HG02678 (cell line): ENCODE measurements at regions not wholly inside any gene's neighbourhood (a gene's known extent, or its start where the extent isn't known, plus 50 kb on each side); places are given as distances from the start of the nearest gene placed in this dataset.
A peak's percentile ranks its signal among the peaks of the same experiment; 100 is the strongest.
"Not testable (repeated sequence)": the region's sequence is repeated elsewhere in the genome, so short reads cannot be mapped to it uniquely, and the experiment has no call there.

Experiments
- ATAC-seq: cut with Tn5 transposase; IDR thresholded peaks from one replicate; pipeline ENCODE4 v1.9.1; 2021; ENCODE audit warnings: mild to moderate bottlenecking, moderate library complexity; ENCODE audit not compliant: unreplicated experiment

DNA sequence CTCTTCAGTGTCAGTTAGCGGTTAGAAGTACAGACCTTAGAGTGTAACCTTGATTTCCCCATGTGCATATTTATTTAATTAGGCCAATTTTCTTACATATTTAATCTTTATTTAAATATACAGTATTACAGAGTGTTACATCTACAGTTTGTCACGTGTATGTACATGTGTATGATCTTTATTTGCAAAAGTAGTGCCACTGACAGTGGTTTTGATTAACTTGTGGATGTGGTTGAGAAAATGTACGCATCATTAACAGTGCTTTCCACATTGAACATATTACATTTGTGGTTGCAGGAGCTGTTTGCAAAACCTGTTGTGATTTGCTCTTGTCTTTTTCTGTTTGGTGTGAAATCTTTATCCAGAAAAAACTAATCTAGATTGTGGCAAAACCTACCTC, 535.5 kb downstream of the FLRT2 start:
- ATAC-seq, result no peak

DNA sequence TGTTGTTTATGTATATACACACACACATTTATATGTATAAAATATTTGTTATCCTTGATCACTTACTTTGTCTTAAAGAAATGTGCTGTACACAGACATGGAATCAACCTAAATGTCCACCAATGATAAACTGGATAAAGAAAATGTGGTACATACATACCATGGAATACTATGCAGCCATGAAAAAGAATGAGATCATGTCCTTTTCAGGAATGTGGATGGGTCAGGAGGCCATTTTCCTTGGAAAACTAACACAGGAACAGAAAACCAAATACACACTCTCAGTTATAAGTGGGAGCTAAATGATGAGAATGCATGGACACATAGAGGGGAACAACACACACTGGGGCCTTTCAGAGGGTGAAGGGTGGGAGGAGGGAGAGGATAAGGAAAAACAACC, 534.7 kb downstream of the FLRT2 start:
- not testable (repeated sequence) for ATAC-seq

DNA sequence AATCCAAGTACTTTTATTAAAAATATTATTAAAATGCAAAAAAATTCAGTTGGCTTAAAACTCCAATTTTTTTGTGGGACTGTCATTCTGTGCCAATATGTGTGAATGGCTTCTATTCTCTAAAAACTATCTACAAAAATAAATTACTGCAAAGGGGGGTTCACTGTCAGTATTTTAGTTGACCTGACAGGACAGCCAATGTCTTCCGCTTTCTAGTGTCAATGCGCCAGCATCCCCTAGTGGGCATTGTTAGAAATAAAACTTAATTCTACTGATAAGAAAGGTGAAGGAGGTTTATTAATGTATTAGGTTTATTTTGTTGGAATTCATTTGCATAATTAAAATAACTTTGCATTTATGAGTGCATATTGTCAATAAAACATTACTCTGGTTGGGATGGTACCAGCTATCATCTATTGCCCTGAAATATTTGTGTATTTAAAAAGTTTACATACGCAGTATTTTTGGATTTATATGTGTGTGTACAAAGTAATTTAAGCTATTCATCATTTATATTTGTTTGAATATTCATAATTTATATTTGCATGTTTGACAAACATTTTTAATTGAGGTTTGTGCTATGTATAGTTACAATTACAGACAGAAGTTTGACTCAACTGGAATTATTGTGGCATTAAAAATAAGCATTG, 527.2 kb downstream of the FLRT2 start:
- no peak for ATAC-seq

DNA sequence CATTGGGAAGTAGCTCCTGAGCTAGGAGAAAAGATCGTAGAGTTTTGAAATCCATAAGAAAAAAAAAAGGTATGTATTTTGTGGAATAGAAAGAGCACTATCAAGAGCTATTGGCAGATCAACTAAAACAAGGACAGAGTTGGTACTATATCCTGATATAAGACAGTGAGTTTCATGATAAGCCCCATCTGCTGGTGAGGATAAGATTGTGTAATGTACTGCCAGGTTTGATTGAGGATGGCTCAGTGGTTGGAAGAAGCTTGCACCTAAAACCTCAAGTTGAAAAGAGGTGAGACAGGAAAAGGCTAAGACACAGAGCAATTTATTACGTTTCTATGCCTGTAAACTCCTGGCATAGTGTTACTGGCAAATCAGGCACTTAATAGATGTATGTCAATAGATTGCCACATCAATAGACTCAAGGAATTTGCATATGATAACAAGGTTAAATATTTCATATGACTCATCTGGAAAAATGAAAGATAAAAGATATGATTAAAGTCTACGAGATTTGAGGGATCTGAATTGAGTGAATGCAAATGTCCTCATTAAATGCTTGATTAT, 525.6 kb downstream of the FLRT2 start:
- no peak for ATAC-seq

DNA sequence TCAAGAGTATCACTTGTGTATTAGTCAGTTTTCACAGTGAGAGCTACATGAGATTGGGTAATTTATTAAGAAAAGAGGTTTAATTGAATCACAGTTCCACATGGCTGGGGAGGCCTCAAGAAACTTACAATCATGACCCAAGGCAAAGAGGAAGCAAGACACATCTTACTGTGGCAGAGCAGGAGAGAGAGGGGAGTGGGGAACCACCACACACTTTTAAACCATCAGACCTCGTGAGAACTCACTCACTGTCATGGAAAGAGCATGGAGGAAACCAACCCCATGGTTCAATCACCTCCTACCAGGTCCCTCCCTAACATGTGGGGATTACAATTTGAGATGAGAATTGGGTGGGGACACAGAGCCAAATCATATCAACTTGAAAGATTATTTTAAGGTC, 522.9 kb downstream of the FLRT2 start:
- no peak for ATAC-seq

DNA sequence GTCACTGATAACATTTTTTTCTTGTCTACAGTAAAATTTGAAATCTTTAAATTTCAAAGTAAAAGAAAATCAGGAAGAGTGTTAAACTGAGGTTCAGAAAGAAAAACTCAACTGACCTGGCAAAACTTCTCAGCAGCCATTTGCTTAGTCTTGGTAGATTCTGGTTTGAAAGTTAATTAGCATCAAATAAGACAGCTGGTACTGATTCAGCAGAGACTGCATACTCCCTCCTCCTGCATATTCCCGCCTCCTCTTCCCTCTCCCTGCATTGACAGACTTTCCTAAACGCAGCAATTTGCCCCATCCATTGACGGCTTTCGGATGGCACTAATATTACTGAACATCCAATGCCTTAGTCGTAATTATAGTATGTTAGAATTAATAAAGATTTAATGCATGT, 520.8 kb downstream of the FLRT2 start:
- no peak for ATAC-seq

DNA sequence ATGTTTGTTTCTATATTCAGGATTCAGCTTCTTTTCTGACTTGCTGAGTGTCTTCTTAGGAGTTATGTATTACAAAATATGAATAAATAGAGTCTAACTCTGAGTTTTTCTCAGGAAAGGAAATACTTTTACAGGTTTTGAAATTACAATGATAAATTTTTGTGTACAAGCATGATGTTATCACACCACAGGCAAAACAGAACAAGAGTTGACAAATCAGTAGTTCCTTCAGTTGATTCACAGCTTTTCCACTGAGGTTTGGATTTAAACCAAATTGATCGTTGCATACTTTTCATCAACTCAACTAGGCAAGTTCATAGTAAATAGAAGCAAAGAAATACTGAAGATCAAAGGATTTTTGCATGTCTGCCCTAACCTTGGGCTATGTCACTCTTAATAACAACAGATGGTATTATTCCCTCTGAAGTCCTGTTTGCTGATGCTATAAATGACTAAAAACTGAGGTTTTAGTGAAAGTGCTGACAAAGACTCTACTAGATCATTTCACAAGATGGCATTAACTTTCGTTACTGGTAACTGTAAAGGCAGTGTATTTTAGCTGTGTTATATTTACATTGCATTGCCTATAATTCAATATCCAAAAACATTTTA, 520.2 kb downstream of the FLRT2 start:
- ATAC-seq, result no peak

DNA sequence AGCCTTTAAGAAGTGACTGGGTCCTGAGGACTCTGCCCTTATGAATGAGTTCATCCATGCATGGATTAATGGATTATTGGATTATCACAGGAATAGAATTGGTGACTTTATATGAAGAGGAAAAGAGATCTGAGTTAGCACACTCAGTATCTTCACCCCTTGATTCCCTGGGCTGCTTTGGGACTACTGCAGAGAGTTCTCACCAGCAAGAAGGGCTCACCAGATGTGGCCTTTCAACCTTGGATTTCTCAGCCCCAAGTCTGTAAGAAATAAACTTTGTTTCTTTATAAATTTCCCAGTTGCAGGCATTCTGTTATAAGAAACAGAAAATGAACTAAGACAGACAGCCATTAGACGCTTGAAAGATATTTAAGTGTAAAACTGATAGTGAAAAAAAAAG, 509.2 kb downstream of the FLRT2 start:
- ATAC-seq, result no peak

DNA sequence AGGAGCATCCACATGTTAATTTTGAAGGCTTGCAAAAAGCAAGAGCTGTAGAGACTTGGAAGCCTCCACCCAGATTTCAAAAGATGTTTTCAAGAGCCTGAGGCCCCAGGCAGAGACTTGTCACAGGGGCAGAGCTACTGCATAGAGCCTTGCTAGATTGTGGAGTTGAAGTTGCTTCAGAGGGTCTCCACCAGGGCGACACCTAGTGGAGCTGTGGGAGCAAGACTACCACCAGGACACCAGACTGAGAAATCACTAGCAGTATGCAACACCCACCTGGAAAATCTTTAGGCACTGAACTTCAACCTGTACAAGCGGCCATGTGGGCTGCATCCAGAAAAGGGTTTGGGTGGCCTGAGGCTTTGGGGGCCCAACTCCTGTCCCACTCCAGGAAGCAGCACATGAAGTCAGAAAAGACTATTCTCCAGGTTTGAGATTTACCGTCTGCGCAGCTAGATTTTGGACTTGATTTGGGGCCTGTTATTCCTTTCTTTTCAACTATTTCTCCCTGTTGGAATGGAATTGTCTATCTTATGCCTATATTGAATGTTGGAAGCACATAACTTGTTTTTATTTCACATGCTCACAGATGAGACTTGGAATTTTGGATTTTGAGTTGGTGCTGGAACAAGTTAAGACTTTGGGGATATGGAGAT, 508.6 kb downstream of the FLRT2 start:
- peak; percentile 96 for ATAC-seq

DNA sequence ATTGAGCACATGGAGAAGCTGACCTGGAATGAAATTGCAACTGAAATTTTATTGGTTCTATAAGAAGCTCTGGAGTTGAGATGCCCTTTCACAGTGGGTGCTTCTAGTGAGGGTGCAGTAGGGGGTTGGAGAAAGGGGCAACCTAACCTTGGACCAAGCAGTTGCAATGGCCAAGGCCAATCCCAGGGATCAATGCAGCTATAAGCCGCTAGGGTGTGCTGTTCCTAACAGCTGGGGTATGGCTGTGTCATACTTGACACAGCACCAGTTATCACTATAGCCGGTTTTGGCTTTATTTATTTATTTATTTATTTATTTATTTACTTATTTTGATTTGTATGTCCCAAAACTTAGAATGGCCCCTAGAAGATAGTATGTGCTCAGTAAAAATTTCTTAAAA, 505.9 kb downstream of the FLRT2 start:
- ATAC-seq, result peak; percentile 61

DNA sequence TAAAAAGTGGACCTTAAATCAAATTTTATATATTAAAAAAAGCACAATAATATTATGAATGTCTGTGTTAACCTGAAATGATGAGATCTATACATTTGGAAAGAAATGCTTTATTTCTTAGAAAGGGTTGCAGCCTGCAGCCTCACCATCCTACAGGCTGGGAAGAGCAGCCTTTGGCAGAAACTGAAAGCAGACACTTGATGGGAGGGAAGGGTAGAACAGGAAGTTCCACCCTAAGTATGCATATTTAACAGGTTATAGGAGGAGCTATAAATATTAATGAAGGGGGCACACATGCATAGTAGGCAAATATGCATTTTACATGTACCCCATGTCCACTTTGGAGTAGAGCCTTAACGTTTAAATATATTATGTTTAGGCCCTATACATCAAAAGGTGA, 498.0 kb downstream of the FLRT2 start:
- no peak for ATAC-seq

DNA sequence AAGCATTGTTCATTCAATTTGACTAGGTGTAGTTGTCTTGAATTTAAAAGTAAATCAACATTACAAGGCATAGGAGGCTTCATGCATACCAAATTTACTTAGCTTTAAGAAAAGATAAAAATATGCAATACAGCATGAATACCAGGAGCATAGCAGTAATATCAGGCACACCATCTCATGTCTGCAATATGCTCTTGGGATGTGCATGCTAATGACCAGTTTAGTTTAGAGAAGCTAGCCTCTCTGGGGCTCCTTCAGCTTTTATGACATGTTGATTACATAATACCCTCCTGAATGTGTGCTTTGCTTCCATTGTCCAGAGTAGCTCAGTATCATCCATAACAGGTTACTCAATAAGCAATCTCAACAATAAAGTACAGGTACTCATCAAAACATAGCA, 497.2 kb downstream of the FLRT2 start:
- no peak for ATAC-seq

DNA sequence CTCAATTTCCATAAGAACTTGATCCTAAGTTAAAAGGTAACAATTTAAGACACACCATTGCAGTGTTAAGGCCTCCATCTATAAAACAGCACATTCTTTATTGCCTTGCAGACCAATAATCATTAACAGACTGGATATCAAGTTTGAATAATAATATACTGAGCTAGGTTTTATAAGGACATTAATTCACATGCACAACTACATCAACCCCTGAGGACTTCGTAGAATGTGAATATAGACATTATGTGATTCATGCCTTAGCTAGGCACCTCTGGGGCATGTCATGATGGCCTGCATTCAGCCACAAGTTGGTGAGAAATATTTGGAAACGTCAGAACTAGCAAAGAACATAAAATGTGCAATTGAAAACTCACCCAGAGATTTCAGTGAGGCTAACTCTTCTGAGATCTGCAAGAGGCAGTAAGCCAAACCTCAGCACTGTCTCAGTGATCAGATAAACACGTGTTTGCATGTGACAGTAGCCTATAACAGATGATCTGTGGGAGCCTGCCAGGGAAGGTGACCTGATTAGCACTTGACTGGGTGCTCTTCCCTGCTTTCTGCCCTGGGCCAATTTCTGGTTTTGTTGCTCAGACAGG, 492.2 kb downstream of the FLRT2 start:
- ATAC-seq, result no peak

DNA sequence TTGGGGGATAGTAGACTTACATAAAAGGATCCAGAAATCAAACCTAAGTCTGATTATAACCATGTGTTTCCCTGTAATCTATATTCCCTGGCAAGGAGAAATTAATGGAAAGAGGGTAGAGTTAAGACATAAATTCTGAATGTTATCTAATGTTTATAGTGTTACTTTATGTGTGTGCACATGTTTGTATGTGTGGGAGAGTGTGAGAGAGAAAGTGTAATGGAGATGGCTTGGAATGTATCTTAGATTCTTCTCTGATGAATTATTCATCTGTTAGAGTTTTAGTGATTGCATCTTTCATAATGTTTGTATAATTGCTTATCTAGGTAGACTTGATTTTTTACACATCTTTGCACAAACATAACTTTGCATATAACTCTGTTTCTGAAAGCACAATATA, 490.9 kb downstream of the FLRT2 start:
- no peak for ATAC-seq

DNA sequence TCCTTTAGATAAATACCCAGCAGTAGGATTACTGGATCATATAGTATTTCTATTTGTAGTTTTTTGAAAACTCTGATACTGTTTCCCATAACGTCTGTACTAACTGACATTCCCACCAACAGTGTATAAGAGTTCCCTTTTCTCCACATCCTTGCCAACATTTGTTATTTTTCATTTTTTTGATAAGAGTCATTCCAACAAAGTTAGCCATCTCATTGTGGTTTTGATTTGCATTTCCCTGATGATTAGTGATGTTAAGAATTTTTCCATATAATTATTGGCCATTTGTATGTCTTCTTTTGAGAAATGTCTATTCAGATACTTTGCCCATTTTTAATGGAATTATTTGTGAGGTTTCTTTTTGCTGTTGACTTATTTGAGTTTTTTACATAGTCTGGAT, 486.0 kb downstream of the FLRT2 start:
- ATAC-seq, result no peak

DNA sequence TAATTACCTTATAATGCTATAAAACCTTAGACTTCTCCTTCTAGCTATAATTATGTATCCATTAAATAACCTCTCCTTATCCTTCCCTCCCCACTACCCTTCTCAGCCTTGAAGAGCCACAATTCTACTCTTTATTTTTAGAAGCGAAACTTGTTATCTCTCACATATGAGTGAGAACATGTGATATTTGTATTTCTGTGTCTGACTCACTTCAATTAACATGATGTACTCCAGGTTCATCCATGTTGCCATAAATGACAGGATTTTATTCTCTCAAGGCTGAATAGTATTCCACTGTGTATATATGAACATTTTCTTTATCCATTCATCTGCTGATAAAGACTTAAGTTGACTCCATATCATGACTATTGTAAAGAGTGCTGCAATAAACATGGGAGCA, 485.6 kb downstream of the FLRT2 start:
- ATAC-seq, result no peak

DNA sequence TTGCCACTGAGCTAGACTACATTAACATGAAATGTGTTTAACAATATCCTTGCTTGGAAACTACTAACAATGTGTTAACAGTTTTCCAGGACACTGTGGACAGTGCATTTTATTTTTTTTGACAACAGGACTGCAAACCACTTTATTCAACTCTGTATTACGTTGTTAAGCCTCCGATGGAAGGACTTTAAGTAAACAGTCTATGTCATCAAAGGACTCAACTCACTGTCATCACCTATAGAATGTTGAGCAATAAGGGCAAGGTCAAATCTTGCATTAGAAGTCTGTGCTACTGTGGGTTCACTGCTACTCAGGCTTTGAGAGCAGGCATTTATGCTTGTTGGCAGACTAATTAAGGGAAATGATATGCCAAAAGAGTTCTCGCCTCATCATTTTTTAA, 483.7 kb downstream of the FLRT2 start:
- ATAC-seq, result no peak

DNA sequence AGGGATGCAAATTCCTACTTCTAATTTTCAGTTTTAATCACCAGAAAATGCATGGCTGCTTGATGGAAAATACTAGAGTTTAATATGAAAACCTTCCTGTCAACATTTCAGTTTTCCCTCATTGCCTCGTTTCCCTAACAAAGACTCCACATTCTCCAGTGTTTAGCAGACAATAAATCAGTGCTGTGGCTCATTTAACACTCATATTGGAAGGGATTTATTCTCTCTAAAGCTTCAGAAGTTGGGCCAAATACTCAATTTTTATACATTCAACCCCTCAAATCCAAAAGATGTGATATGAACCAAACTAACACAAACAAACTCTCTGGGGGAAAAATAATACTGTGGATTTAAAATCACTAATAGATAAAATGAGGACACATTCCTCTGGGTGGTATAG, 482.5 kb downstream of the FLRT2 start:
- no peak for ATAC-seq

DNA sequence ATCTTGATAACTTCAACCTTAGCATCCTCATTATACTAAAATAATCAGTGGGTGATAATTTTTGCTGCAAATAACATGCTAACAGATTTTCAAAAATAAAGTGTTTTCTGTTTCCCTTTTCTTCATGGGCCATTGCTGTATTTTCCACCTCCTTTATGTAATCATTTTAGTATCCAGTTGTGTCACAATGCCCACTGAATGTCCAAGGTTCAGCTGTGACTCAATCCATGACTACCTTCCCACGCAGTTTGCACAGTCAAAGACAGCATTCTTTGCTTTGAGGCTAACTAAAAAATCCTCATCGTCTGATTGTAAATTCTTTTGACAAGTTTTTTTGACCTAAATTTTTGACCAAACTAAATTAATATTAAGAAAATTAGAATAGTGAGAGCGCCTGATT, 474.1 kb downstream of the FLRT2 start:
- ATAC-seq, result no peak

DNA sequence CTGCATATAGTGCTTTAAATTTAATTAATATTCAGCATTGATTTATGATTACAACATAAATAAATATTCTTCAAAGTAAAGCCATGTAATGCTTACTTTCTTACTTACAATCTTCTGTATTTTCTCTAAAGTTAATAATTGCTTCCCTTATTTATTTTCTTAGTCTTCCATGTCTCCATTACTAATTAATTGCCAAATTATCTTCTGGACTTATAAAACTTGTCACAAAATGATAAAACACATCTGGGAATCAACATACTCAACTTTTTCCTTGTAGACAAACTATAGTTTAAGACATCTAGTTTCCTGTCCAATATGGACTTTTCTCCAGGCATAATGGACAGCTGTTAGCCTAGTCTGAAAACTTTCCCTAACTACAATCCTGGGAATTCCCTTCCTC, 466.6 kb downstream of the FLRT2 start:
- no peak for ATAC-seq

DNA sequence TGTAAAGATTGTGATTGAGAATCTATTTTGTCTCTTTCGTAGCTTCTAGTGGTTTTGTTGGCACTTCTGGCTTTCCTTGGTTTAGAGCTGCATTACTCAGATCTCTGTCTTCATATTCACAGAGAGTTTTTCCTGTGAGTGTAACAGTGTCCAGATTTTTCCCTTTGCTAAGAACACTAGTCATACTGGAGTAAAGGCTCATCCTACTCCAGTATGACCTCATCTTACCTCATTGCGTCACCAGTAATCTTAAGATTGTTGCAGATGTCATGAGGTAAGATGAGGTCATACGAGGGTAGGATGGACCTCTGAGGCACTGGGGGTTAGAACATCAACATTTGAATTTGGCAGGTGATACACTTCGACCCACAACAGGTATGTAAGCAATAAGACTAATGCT, 461.2 kb downstream of the FLRT2 start:
- ATAC-seq, result no peak

DNA sequence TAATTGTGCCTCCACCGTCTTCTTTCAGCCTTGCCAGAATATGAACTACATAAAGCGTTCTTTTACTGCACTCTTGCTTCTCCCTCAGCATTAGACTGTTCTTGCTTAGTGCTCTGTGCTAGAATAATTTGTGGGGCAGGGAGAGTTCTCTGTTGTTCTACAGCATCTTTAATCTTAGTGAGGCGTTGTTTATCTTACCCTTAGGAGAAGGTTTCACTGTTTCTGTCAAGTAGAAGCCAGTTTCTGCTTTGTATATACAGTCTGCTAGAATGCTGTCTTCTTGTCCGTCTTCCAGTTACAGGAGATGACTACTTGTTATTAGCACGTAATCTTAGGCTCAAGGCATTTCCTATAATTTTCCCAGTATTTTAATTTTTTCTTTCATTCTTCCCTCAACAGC, 458.0 kb downstream of the FLRT2 start:
- no peak for ATAC-seq
